ENCODE measurements at regions not wholly inside any gene's neighbourhood (a gene's known extent, or its start where the extent isn't known, plus 50 kb on each side); places are given as distances from the start of the nearest gene placed in this dataset.

- H3K4me3 ChIP-seq (ENCODE audit: low read depth, low read length): no peak overlapping the region
- no peak for TF ChIP-seq CTCF (IDR thresholded peaks at IDR 0.05; ENCODE audit: insufficient read depth, low read depth, low read length, missing control alignments)
- DNase-seq (ENCODE audit: low read depth): no peak
Measured at GRCh38 chr2:116098049-116098448, 1655.6 kb downstream of the DPP10 start.

- H3K4me3 ChIP-seq (ENCODE audit: low read depth, low read length): no peak overlapping the region
- no peak for TF ChIP-seq CTCF (IDR thresholded peaks at IDR 0.05; ENCODE audit: insufficient read depth, low read depth, low read length, missing control alignments)
- no peak for DNase-seq (ENCODE audit: low read depth)
Measured at GRCh38 chr2:116109471-116109870, 1667.0 kb downstream of the DPP10 start.

- H3K4me3 ChIP-seq (ENCODE audit: low read depth, low read length): no peak overlapping the region
- no peak for TF ChIP-seq CTCF (IDR thresholded peaks at IDR 0.05; ENCODE audit: insufficient read depth, low read depth, low read length, missing control alignments)
- no peak for DNase-seq (ENCODE audit: low read depth)
Measured at GRCh38 chr2:116117845-116118244, 1675.4 kb downstream of the DPP10 start.

- DNase-seq (ENCODE audit: low read depth): no peak
- no peak for TF ChIP-seq CTCF (IDR thresholded peaks at IDR 0.05; ENCODE audit: insufficient read depth, low read depth, low read length, missing control alignments)
- H3K4me3 ChIP-seq (ENCODE audit: low read depth, low read length): no peak overlapping the region
Measured at GRCh38 chr2:116132833-116133232, 1681.7 kb upstream of the DDX18 start.

- H3K4me3 ChIP-seq (ENCODE audit: low read depth, low read length): no peak overlapping the region
- no peak for TF ChIP-seq CTCF (IDR thresholded peaks at IDR 0.05; ENCODE audit: insufficient read depth, low read depth, low read length, missing control alignments)
- DNase-seq (ENCODE audit: low read depth): no peak
Measured at GRCh38 chr2:116133381-116133942, 1681.0 kb upstream of the DDX18 start.

- no peak for DNase-seq (ENCODE audit: low read depth)
- no peak for TF ChIP-seq CTCF (IDR thresholded peaks at IDR 0.05; ENCODE audit: insufficient read depth, low read depth, low read length, missing control alignments)
- no peak overlapping the region for H3K4me3 ChIP-seq (ENCODE audit: low read depth, low read length)
Measured at GRCh38 chr2:116141891-116142474, 1672.5 kb upstream of the DDX18 start.
